HCT116 (cell line): ENCODE measurements at regions not wholly inside any gene's neighbourhood (a gene's known extent, or its start where the extent isn't known, plus 50 kb on each side); places are given as distances from the start of the nearest gene placed in this dataset.

ENCODE experiments used
- ATAC-seq: fragments of 200-7000 bp; cut with Tn5 transposase; 2 replicates; pipeline ENCODE4 v1.9.1; 2020; ENCODE audit warnings: mild to moderate bottlenecking, moderate library complexity
- BruUV-seq: library from RNA; stranded (reverse); fragments of 400-500 nt; replicated peaks from 2 replicates; lab custom pipeline; 2021; lab: Mats Ljungman, UMichigan
- CTCF ChIA-PET: fragments of 300-600 bp; sonication (Branson Sonifier 250); formaldehyde crosslinking; loops from one replicate; lab custom pipeline; 2021; ENCODE audit warnings: antibody characterized with exemption; lab: Charles Lee
- POLR2A ChIA-PET: fragments of 300-600, 350-600 bp; sonication (Branson Sonifier 250); formaldehyde crosslinking; loops from one replicate; lab custom pipeline; 2021; ENCODE audit warnings: antibody characterized with exemption; lab: Charles Lee
- RAD21 ChIA-PET, 2 experiments: fragments of 300-600 bp; sonication (Branson Sonifier 250); formaldehyde crosslinking; loops; one replicate each; lab custom pipeline; 2023; ENCODE audit warnings: low total read pairs in 2 of 2; ENCODE audit not compliant: uncharacterized antibody in 2 of 2, unreplicated experiment in 2 of 2, low non-redundant PET in 1 of 2; lab: Charles Lee
- DNase-seq: peaks from one replicate; pipeline ENCODE4 v3.0.0-alpha.2; 2010; ENCODE audit warnings: low read depth, low spot score
- H2AFZ ChIP-seq: fragments of 200-600 bp; shearing (Covaris generic), sonication (generic); 2 replicates; pipeline ENCODE4 v1.6.1; 2017; ENCODE audit warnings: low read depth, mixed run types, mixed read lengths, antibody characterized with exemption, low read length; ENCODE audit not compliant: poor library complexity, severe bottlenecking
- H3K27ac ChIP-seq: 2 replicates; pipeline ENCODE4 v1.5.1; 2012; ENCODE audit warnings: low read depth, low read length
- H3K27me3 ChIP-seq: fragments of 200-600 bp; sonication (generic); 2 replicates; pipeline ENCODE4 v1.6.1; 2016; ENCODE audit warnings: mixed run types, low read length, mixed read lengths; ENCODE audit not compliant: insufficient read depth
- H3K36me3 ChIP-seq, 2 experiments: fragments of 200-500 bp in 1 of 2; fragments of 200-600 bp in 1 of 2; sonication (Bioruptor generic) in 1 of 2; sonication (generic) in 1 of 2; 2 replicates each; pipeline versions ENCODE4 v1.5.1 to v1.6.1; 2014 to 2016; ENCODE audit warnings: low read length in 2 of 2, inconsistent platforms in 1 of 2, mixed read lengths in 1 of 2, mixed run types in 1 of 2; ENCODE audit not compliant: insufficient read depth in 2 of 2, control insufficient read depth in 1 of 2
- H3K4me1 ChIP-seq, 2 experiments: fragments of 200-600 bp in 1 of 2; sonication (generic) in 1 of 2; 2 replicates each; pipeline versions ENCODE4 v1.5.1 to v1.6.1; 2012 to 2017; ENCODE audit warnings: low read length in 2 of 2, inconsistent platforms in 1 of 2, mild to moderate bottlenecking in 1 of 2, mixed read lengths in 1 of 2, mixed run types in 1 of 2, moderate library complexity in 1 of 2; ENCODE audit not compliant: insufficient read depth in 2 of 2, control insufficient read depth in 1 of 2
- H3K4me2 ChIP-seq: fragments of 200-600 bp; sonication (generic); 2 replicates; pipeline ENCODE4 v1.6.1; 2017; ENCODE audit warnings: mixed run types, low read length, mixed read lengths
- H3K4me3 ChIP-seq, 2 experiments: fragments of 200-600 bp in 1 of 2; sonication (generic) in 1 of 2; replicated peaks in 1 of 2; 2 replicates each; pipeline ENCODE4 v1.5.1; 2011 to 2016; ENCODE audit warnings: low read length in 2 of 2, control low read depth in 1 of 2, low read depth in 1 of 2, mild to moderate bottlenecking in 1 of 2, mixed read lengths in 1 of 2, mixed run types in 1 of 2
- H3K79me2 ChIP-seq: fragments of 200-600 bp; sonication (generic); 2 replicates; pipeline ENCODE4 v1.6.1; 2017; ENCODE audit warnings: mild to moderate bottlenecking, mixed run types, low read length, moderate library complexity, mixed read lengths; ENCODE audit not compliant: insufficient read depth
- H3K9ac ChIP-seq: fragments of 200-600 bp; sonication (generic); 2 replicates; pipeline ENCODE4 v1.6.1; 2016; ENCODE audit warnings: low read length, mixed read lengths
- H3K9me2 ChIP-seq: fragments of 200-600 bp; sonication (generic), shearing (Covaris generic); 2 replicates; pipeline ENCODE4 v1.6.1; 2017; ENCODE audit warnings: mixed run types, mild to moderate bottlenecking, moderate library complexity; ENCODE audit not compliant: insufficient read depth
- H3K9me3 ChIP-seq, 2 experiments: fragments of 200-500 bp in 1 of 2; fragments of 200-600 bp in 1 of 2; sonication (Bioruptor generic) in 1 of 2; sonication (generic) in 1 of 2; 2 replicates each; pipeline ENCODE4 v1.6.1; 2014 to 2017; ENCODE audit warnings: low read length in 2 of 2, mixed read lengths in 2 of 2, inconsistent platforms in 1 of 2, low read depth in 1 of 2, mild to moderate bottlenecking in 1 of 2, mixed run types in 1 of 2, moderate library complexity in 1 of 2; ENCODE audit not compliant: control insufficient read depth in 1 of 2, insufficient read depth in 1 of 2
- H4K20me1 ChIP-seq: fragments of 200-600 bp; sonication (generic), shearing (Covaris generic); 2 replicates; pipeline ENCODE4 v1.6.1; 2017; ENCODE audit warnings: mixed run types, mild to moderate bottlenecking, moderate library complexity; ENCODE audit not compliant: insufficient read depth
- CBX3 ChIP-seq: IDR thresholded peaks from 2 replicates; pipeline ENCODE4 v1.6.1; 2012; ENCODE audit warnings: low read depth
- EGR1 ChIP-seq: IDR thresholded peaks from 2 replicates; pipeline ENCODE4 v1.6.1; 2012; ENCODE audit warnings: low read depth
- ELF1 ChIP-seq: IDR thresholded peaks from 2 replicates; pipeline ENCODE4 v1.6.1; 2012; ENCODE audit warnings: low read depth, borderline replicate concordance
- EZH2 ChIP-seq: fragments of 200-600 bp; sonication (generic); IDR thresholded peaks from 2 replicates; pipeline ENCODE4 v1.6.1; 2017; ENCODE audit warnings: antibody characterized with exemption, mixed run types
- EZH2phosphoT487 ChIP-seq: fragments of 200-600 bp; IDR thresholded peaks from 2 replicates; pipeline ENCODE4 v1.6.1; 2018; ENCODE audit warnings: antibody characterized with exemption, borderline replicate concordance
- FOSL1 ChIP-seq: IDR thresholded peaks from 2 replicates; pipeline ENCODE4 v1.6.1; 2012; ENCODE audit warnings: low read depth
- JUND ChIP-seq: IDR thresholded peaks from 2 replicates; pipeline ENCODE4 v1.6.1; 2012
- POLR2A ChIP-seq: IDR thresholded peaks from 2 replicates; pipeline ENCODE4 v1.7.0; 2011; ENCODE audit warnings: borderline replicate concordance; ENCODE audit not compliant: insufficient read depth, insufficient read length; ENCODE audit errors: extremely low read depth
- POLR2AphosphoS5 ChIP-seq: IDR thresholded peaks from 2 replicates; pipeline ENCODE4 v1.6.1; 2011; ENCODE audit warnings: mild to moderate bottlenecking, low read depth, low read length, moderate library complexity
- RAD21 ChIP-seq: IDR thresholded peaks from 2 replicates; pipeline ENCODE4 v1.6.1; 2012; ENCODE audit warnings: low read depth, mild to moderate bottlenecking
- SIN3A ChIP-seq: IDR thresholded peaks from 2 replicates; pipeline ENCODE4 v1.6.1; 2012; ENCODE audit warnings: low read depth
- SP1 ChIP-seq: IDR thresholded peaks from 2 replicates; pipeline ENCODE4 v1.6.1; 2012; ENCODE audit warnings: low read depth
- TCF7L2 ChIP-seq: IDR thresholded peaks from 2 replicates; pipeline ENCODE4 v1.7.0; 2011; ENCODE audit warnings: borderline replicate concordance, inconsistent platforms; ENCODE audit not compliant: insufficient read depth, insufficient read length; ENCODE audit errors: extremely low read depth
- YY1 ChIP-seq: IDR thresholded peaks from 2 replicates; pipeline ENCODE4 v1.6.1; 2011; ENCODE audit warnings: low read length, low read depth, moderate library complexity, mild to moderate bottlenecking; ENCODE audit not compliant: insufficient replicate concordance; ENCODE audit errors: extremely low read depth
- ZFX ChIP-seq: fragments of 450-650 bp; IDR thresholded peaks from 2 replicates; pipeline ENCODE4 v1.6.1; 2017
- ZNF274 ChIP-seq: fragments of 200-500 bp; sonication (Bioruptor generic); IDR thresholded peaks from 2 replicates; pipeline ENCODE4 v1.6.1; 2014; ENCODE audit warnings: mild to moderate bottlenecking, low read depth, low read length, inconsistent platforms
- intact Hi-C: fragments of 100-400 bp; cut with micrococcal nuclease; formaldehyde crosslinking; loops from 2 replicates; pipeline ENCODE4 v1.10.0; 2022
- TF ChIP-seq, protein P1 (sequence below): IDR thresholded peaks from 2 replicates; pipeline ENCODE4 v1.6.1; 2012
- TF ChIP-seq, protein P2 (sequence below): IDR thresholded peaks from 2 replicates; pipeline ENCODE4 v1.6.1; 2012; ENCODE audit warnings: low read depth
- TF ChIP-seq, protein P3 (sequence below), 3 experiments: fragments of 200-600 bp in 1 of 3; sonication (generic) in 1 of 3; IDR thresholded peaks in 2 of 3; conservative IDR thresholded peaks in 1 of 3; 2 replicates each; pipeline ENCODE4 v1.5.1; 2012 to 2017; ENCODE audit warnings: low read depth in 2 of 3, low read length in 2 of 3, antibody characterized with exemption in 1 of 3, borderline replicate concordance in 1 of 3, control low read depth in 1 of 3, mild to moderate bottlenecking in 1 of 3, mixed read lengths in 1 of 3, mixed run types in 1 of 3, moderate library complexity in 1 of 3; ENCODE audit not compliant: insufficient read depth in 1 of 3

DNA sequence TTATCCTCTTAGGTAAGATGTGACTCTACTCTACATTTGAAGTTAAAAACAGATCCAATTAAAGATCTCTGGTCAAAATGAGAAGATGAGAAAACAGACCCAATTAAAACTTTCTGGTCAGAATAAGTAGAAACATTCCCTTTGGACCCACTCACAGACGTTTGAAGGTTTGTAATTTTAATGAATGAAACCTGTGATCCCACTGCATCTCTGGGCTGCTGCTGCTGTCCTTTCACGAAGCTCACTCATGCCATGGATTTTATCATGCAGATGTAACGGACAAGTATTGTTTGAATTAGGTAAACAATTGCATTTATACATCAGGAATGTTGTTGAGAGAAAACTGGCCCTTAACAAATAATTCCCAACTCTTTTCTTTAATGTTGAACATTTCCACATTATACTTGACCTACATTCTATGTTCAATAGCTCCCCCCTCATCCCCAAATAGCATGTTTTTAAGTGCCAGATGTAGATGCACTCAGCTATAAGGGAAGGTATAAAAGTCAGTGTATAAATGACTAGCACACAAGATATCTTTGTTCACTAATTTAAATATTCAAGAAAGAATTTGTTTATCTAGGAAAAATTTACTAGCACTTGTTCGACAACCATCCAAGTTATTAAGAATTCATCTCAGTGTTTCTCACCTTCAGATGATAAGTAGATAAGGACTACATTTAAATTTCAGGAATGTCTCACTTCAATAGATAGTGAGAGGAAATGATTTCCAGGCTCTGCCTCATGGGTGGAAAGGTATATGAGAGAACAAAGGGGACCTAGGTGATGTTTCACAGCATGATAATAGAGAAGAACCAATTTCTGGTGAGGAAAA, 202.3 kb upstream of the LMNTD1 start (continued):
- no peak for TF ChIP-seq FOSL1
- no peak for TF ChIP-seq ZNF274
- no peak for TF ChIP-seq POLR2AphosphoS5
- TF ChIP-seq EZH2: no peak
- no peak for TF ChIP-seq ELF1

DNA sequence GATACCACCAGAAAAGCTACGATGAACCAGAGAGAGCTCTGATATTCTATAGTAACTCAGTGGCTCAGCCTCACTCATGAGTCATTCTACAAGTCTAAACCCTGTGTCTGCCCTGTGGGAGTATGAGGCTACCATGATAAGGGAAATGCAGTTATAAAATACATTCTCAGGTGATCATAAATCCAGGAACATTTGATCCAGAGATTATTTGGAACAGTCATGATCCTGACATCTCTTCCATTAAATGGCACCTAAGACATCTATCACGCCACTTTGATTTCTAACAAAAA, 202.6 kb upstream of the RASSF8 start:
- BruUV-seq: no TSS peak
- Histone ChIP-seq H3K4me3 (no peak overlapping the region), H3K27ac (no peak overlapping the region), H3K27me3 (no peaks in the 10 kb centered on the region), H3K9ac (no peak overlapping the region), H3K36me3 (no peaks in the 10 kb centered on the region), H2AFZ (no peak overlapping the region), H3K79me2 (no peaks in the 10 kb centered on the region), H3K9me3 (no peaks in the 10 kb centered on the region), H3K4me2 (no peak overlapping the region), H4K20me1 (no peaks in the 10 kb centered on the region), H3K4me1 (no peaks in the 10 kb centered on the region), H3K9me2 (no peaks in the 10 kb centered on the region)
- intact Hi-C loops: no loop called here
- DNase-seq (no peak), ATAC-seq (no peak)
- ChIA-PET CTCF (no interaction called here), RAD21 (no interaction called here), POLR2A (no interaction called here)
- no peak for TF ChIP-seq ELF1
- TF ChIP-seq EZH2: no peak
- no peak for TF ChIP-seq YY1
- no peak for TF ChIP-seq SIN3A
- TF ChIP-seq ZNF274: no peak
- TF ChIP-seq RAD21: no peak
- TF ChIP-seq FOSL1: no peak
- no peak for TF ChIP-seq POLR2A
- TF ChIP-seq EGR1: no peak
- TF ChIP-seq SP1: no peak
- no peak for TF ChIP-seq CBX3
- TF ChIP-seq JUND: no peak
- TF ChIP-seq, protein P1, sequence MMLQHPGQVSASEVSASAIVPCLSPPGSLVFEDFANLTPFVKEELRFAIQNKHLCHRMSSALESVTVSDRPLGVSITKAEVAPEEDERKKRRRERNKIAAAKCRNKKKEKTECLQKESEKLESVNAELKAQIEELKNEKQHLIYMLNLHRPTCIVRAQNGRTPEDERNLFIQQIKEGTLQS: no peak
- no peak for TF ChIP-seq ZFX
- TF ChIP-seq, protein P2, sequence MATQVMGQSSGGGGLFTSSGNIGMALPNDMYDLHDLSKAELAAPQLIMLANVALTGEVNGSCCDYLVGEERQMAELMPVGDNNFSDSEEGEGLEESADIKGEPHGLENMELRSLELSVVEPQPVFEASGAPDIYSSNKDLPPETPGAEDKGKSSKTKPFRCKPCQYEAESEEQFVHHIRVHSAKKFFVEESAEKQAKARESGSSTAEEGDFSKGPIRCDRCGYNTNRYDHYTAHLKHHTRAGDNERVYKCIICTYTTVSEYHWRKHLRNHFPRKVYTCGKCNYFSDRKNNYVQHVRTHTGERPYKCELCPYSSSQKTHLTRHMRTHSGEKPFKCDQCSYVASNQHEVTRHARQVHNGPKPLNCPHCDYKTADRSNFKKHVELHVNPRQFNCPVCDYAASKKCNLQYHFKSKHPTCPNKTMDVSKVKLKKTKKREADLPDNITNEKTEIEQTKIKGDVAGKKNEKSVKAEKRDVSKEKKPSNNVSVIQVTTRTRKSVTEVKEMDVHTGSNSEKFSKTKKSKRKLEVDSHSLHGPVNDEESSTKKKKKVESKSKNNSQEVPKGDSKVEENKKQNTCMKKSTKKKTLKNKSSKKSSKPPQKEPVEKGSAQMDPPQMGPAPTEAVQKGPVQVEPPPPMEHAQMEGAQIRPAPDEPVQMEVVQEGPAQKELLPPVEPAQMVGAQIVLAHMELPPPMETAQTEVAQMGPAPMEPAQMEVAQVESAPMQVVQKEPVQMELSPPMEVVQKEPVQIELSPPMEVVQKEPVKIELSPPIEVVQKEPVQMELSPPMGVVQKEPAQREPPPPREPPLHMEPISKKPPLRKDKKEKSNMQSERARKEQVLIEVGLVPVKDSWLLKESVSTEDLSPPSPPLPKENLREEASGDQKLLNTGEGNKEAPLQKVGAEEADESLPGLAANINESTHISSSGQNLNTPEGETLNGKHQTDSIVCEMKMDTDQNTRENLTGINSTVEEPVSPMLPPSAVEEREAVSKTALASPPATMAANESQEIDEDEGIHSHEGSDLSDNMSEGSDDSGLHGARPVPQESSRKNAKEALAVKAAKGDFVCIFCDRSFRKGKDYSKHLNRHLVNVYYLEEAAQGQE: no peak
- TF ChIP-seq, protein P3, sequence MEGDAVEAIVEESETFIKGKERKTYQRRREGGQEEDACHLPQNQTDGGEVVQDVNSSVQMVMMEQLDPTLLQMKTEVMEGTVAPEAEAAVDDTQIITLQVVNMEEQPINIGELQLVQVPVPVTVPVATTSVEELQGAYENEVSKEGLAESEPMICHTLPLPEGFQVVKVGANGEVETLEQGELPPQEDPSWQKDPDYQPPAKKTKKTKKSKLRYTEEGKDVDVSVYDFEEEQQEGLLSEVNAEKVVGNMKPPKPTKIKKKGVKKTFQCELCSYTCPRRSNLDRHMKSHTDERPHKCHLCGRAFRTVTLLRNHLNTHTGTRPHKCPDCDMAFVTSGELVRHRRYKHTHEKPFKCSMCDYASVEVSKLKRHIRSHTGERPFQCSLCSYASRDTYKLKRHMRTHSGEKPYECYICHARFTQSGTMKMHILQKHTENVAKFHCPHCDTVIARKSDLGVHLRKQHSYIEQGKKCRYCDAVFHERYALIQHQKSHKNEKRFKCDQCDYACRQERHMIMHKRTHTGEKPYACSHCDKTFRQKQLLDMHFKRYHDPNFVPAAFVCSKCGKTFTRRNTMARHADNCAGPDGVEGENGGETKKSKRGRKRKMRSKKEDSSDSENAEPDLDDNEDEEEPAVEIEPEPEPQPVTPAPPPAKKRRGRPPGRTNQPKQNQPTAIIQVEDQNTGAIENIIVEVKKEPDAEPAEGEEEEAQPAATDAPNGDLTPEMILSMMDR (IDR thresholded peaks at IDR 0.05 in 2 of 3, conservative IDR thresholded peaks at IDR 0.05 in 1 of 3; ENCODE audit: borderline replicate concordance in 1 of 3, insufficient read depth in 1 of 3, low read depth in 2 of 3, low read length in 2 of 3): no peak
- TF ChIP-seq EZH2phosphoT487: no peak
- TF ChIP-seq TCF7L2: no peak
